ENCODE measurements at regions not wholly inside any gene's neighbourhood (a gene's known extent, or its start where the extent isn't known, plus 50 kb on each side); places are given as distances from the start of the nearest gene placed in this dataset.

DNA sequence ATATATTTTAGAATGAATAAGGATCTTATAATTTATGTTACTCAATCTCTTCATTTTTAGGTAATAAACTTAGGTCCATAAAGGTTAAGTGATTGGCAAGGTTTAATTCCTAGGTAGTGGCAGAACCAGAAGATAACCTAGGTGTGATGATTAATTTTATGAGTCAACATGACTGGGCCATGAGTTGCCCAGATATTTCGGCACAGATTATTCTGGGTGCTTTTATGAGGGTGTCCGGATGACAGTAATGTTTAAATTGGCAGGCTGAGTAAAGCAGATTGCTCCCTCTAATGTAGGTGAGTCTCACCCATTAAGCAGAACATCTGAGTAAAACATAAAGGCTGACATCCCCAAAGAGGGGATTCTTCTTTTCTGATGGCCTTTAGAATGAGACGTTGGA, 1349.3 kb upstream of the CELF2 start:
- DNase-seq, result no peak
- H3K4me1 ChIP-seq, result no peaks in the 10 kb centered on the region
- intact Hi-C loops (cut with DNase I; ENCODE audit: low total_unique reads), result no loop called here
- no peaks in the 10 kb centered on the region for H3K27me3 ChIP-seq
- H3K27ac ChIP-seq, result no peak overlapping the region
- no peaks in the 10 kb centered on the region for H3K36me3 ChIP-seq
- H3K4me3 ChIP-seq, result no peak overlapping the region
- TF ChIP-seq, protein P1, sequence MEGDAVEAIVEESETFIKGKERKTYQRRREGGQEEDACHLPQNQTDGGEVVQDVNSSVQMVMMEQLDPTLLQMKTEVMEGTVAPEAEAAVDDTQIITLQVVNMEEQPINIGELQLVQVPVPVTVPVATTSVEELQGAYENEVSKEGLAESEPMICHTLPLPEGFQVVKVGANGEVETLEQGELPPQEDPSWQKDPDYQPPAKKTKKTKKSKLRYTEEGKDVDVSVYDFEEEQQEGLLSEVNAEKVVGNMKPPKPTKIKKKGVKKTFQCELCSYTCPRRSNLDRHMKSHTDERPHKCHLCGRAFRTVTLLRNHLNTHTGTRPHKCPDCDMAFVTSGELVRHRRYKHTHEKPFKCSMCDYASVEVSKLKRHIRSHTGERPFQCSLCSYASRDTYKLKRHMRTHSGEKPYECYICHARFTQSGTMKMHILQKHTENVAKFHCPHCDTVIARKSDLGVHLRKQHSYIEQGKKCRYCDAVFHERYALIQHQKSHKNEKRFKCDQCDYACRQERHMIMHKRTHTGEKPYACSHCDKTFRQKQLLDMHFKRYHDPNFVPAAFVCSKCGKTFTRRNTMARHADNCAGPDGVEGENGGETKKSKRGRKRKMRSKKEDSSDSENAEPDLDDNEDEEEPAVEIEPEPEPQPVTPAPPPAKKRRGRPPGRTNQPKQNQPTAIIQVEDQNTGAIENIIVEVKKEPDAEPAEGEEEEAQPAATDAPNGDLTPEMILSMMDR (IDR thresholded peaks at IDR 0.05), result no peak
- H3K9me3 ChIP-seq, result no peaks in the 10 kb centered on the region

DNA sequence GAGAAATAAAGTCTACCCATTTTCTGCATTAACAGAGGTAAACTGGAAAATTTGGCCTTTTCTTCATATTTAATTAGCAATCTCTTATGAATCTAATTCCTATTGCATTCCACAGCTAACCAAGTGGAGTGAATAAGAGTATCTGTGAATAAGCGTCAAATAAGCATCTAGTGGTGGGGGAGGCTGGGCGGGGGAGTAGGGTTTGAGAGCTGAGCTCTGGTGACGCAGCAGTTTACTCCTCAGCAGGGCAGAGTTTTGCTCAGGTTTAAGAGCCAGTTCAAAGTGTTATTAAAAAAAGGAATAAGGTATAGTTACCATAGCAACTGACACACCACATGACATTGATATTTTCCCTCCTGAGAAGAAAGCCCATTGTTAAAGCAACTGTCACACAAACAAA, 1346.8 kb upstream of the CELF2 start:
- DNase-seq, result no peak
- intact Hi-C loops (cut with DNase I; ENCODE audit: low total_unique reads), result no loop called here
- Histone ChIP-seq H3K9me3 (no peaks in the 10 kb centered on the region), H3K36me3 (no peaks in the 10 kb centered on the region), H3K27me3 (no peaks in the 10 kb centered on the region), H3K4me1 (no peaks in the 10 kb centered on the region), H3K4me3 (no peak overlapping the region), H3K27ac (no peak overlapping the region)
- TF ChIP-seq, protein P1 (IDR thresholded peaks at IDR 0.05), result no peak

DNA sequence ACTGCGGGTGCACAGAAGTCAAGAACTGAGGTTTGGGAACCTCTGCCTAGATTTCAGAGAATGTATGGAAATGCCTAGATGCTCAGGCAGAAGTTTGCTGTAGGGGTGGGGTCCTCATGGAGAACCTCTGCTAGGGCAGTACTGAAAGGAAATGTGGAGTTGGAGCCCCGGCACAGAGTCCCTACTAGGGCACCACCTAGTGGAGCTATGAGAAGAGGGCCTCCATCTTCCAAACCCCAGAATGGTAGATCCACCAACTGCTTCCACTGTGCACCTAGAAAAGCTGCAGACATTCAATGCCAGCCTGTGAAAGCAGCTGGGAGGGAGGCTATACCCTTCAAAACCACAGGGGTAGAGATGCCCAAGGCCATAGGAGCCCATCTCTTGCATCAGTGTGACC, 1336.0 kb upstream of the CELF2 start:
- H3K27me3 ChIP-seq, result no peaks in the 10 kb centered on the region
- H3K9me3 ChIP-seq, result no peaks in the 10 kb centered on the region
- H3K4me3 ChIP-seq, result no peak overlapping the region
- no peaks in the 10 kb centered on the region for H3K4me1 ChIP-seq
- DNase-seq, result no peak
- no peaks in the 10 kb centered on the region for H3K36me3 ChIP-seq
- H3K27ac ChIP-seq, result no peak overlapping the region
- intact Hi-C loops (cut with DNase I; ENCODE audit: low total_unique reads), result no loop called here
- TF ChIP-seq, protein P1 (IDR thresholded peaks at IDR 0.05), result no peak

DNA sequence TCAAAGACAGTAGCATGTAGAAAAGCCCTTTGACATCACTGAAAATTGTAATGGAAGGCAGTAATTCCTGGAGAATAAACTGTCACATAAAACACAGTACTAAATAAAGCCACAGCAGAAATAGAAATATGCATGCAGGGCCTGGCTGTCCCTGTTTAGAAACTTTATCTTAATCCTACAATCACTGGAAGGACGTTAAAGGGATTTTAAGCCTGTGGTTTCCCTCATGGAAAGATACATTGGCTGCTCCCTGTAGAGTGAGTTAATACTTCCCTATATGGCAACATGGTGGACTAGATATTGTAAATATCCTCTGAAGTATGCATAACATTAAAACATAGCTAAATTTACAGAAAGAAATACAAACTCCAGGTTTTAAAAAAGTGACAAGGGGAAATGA, 1334.9 kb upstream of the CELF2 start:
- no peaks in the 10 kb centered on the region for H3K27me3 ChIP-seq
- H3K9me3 ChIP-seq, result no peaks in the 10 kb centered on the region
- H3K4me1 ChIP-seq, result no peaks in the 10 kb centered on the region
- DNase-seq, result no peak
- intact Hi-C loops (cut with DNase I; ENCODE audit: low total_unique reads), result no loop called here
- no peaks in the 10 kb centered on the region for H3K36me3 ChIP-seq
- TF ChIP-seq, protein P1 (IDR thresholded peaks at IDR 0.05), result no peak
- no peak overlapping the region for H3K4me3 ChIP-seq
- H3K27ac ChIP-seq, result no peak overlapping the region

DNA sequence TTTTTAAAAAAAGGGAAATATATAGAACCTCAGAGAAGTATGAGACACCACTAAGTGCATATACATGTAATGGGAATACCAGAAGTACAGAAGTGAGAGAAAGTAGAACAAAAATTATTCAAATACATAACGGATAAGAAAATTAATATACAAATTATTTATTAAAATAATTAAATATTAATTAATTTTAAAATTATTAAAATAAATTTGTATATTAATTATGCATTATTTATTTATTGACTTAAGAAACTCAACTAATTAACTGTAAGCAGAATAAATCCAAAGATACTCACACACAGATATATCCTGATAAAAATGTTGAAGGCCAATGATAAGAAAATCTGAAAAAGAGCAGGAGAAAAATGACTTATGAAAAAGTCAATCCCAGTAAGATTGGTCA, 1333.5 kb upstream of the CELF2 start:
- no peak overlapping the region for H3K4me3 ChIP-seq
- H3K27ac ChIP-seq, result no peak overlapping the region
- no peaks in the 10 kb centered on the region for H3K36me3 ChIP-seq
- no peaks in the 10 kb centered on the region for H3K9me3 ChIP-seq
- TF ChIP-seq, protein P1 (IDR thresholded peaks at IDR 0.05), result no peak
- intact Hi-C loops (cut with DNase I; ENCODE audit: low total_unique reads), result no loop called here
- no peaks in the 10 kb centered on the region for H3K4me1 ChIP-seq
- H3K27me3 ChIP-seq, result no peaks in the 10 kb centered on the region
- no peak for DNase-seq

DNA sequence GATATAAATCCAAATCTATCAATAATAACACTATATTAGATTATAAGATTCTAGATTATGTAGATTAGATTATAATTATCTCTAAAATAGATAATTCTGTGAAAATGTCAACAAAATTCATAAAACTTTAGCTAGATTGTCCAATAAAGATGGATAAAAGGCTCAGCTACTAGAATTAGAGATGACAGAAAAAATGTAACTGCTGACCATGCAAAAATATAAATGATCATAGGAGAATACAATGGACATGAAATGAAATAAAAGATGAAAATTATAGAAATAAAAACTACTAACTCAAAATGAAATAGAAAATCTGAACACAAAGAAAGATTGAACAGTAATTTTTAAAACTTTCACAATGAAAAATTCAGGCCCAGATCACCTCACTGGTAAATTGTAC, 1332.1 kb upstream of the CELF2 start:
- TF ChIP-seq, protein P1 (IDR thresholded peaks at IDR 0.05), result no peak
- H3K36me3 ChIP-seq, result no peaks in the 10 kb centered on the region

More for the DNA sequence above, 1332.1 kb upstream of the CELF2 start:
- no peaks in the 10 kb centered on the region for H3K27me3 ChIP-seq
- H3K4me1 ChIP-seq, result no peaks in the 10 kb centered on the region
- no peak overlapping the region for H3K27ac ChIP-seq
- H3K9me3 ChIP-seq, result no peaks in the 10 kb centered on the region
- no peak for DNase-seq
- no peak overlapping the region for H3K4me3 ChIP-seq
- intact Hi-C loops (cut with DNase I; ENCODE audit: low total_unique reads), result no loop called here

Data from tibial artery (tissue), 4 donors.